ENCODE measurements at regions not wholly inside any gene's neighbourhood (a gene's known extent, or its start where the extent isn't known, plus 50 kb on each side); places are given as distances from the start of the nearest gene placed in this dataset.
A peak's percentile ranks its signal among the peaks of the same experiment; 100 is the strongest.

DNA sequence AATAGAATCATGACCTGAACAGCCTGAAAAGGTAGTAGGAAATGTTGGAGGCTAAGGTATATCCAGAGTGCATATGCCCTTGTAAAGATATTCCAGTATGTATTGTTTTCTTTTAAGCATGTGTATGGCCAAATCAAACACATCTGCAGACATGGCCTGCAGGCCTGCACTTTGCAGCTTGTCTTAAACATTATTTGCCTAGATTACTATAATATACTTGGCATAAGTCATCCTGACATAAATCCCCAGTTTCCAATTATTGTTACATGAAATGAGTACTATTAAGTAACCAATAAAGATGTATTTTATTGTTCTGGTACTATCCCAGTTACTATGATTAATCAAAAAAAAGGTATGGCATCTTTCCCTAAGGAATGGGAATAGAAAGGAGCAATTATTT, 169.1 kb upstream of the PTBP2 start:
- peak; percentile 81 for DNase-seq (ENCODE audit: low read depth)
- TF ChIP-seq, protein P1, sequence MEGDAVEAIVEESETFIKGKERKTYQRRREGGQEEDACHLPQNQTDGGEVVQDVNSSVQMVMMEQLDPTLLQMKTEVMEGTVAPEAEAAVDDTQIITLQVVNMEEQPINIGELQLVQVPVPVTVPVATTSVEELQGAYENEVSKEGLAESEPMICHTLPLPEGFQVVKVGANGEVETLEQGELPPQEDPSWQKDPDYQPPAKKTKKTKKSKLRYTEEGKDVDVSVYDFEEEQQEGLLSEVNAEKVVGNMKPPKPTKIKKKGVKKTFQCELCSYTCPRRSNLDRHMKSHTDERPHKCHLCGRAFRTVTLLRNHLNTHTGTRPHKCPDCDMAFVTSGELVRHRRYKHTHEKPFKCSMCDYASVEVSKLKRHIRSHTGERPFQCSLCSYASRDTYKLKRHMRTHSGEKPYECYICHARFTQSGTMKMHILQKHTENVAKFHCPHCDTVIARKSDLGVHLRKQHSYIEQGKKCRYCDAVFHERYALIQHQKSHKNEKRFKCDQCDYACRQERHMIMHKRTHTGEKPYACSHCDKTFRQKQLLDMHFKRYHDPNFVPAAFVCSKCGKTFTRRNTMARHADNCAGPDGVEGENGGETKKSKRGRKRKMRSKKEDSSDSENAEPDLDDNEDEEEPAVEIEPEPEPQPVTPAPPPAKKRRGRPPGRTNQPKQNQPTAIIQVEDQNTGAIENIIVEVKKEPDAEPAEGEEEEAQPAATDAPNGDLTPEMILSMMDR (IDR thresholded peaks at IDR 0.05; ENCODE audit: control insufficient read depth, extremely low read depth, insufficient read depth) = no peak
- no peak overlapping the region for H3K4me3 ChIP-seq (ENCODE audit: low read depth, low read length)

- DNase-seq (ENCODE audit: low read depth) = no peak
These were observed 167.8 kb upstream of the PTBP2 start for GRCh38 chr1:96553811-96554210.

DNA sequence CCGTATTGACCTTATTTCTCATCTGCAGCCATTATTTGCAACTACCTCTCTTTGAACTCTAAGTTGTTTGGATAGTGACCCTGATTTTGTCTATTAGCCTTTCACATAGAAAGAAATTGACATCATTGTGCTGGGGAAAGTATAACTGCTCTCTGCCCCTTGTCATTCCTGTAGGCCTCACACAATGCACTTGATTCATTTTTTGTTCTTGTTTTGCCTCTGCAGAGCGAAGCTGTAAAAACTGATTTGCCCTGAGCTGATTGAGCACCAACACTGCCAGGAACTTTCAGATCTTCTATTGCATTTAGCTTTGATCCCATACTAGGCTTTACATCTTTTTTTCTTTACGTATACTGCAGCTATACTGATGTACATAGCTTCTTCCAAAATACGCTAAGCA, 167.2 kb upstream of the PTBP2 start:
- no peak for DNase-seq (ENCODE audit: low read depth)
- H3K4me3 ChIP-seq (ENCODE audit: low read depth, low read length) = no peak overlapping the region
- TF ChIP-seq, protein P1 (IDR thresholded peaks at IDR 0.05; ENCODE audit: control insufficient read depth, extremely low read depth, insufficient read depth) = no peak

More at GRCh38 chr1:96553811-96554210, 167.8 kb upstream of the PTBP2 start:
- TF ChIP-seq, protein P1 (IDR thresholded peaks at IDR 0.05; ENCODE audit: control insufficient read depth, extremely low read depth, insufficient read depth) = no peak
- H3K4me3 ChIP-seq (ENCODE audit: low read depth, low read length) = no peak overlapping the region

GRCh38 chr1:96557336-96557735, 164.2 kb upstream of the PTBP2 start:
- TF ChIP-seq, protein P1 (IDR thresholded peaks at IDR 0.05; ENCODE audit: control insufficient read depth, extremely low read depth, insufficient read depth) = no peak
- H3K4me3 ChIP-seq (ENCODE audit: low read depth, low read length) = no peak overlapping the region
- DNase-seq (ENCODE audit: low read depth) = no peak

DNA sequence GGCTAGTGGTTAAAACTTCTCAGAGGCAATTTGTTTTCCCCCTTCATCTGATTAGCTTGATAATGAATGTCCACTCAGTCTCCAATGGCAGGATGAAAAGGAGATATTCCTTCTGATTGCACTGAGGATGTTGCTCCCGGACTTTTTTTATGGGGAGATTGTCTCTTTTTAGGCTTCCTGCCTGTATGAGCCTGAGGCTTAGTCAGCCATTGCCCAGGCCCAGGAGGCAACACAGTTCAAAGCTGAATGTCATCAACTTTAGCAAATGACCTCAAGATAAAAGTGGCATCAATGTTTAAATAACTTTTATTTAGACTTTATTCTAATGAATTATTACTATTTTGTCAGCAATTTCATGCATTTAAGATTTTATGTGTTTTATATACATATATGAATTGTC, 162.9 kb upstream of the PTBP2 start:
- no peak for DNase-seq (ENCODE audit: low read depth)
- TF ChIP-seq, protein P1 (IDR thresholded peaks at IDR 0.05; ENCODE audit: control insufficient read depth, extremely low read depth, insufficient read depth) = no peak
- H3K4me3 ChIP-seq (ENCODE audit: low read depth, low read length) = no peak overlapping the region

DNA sequence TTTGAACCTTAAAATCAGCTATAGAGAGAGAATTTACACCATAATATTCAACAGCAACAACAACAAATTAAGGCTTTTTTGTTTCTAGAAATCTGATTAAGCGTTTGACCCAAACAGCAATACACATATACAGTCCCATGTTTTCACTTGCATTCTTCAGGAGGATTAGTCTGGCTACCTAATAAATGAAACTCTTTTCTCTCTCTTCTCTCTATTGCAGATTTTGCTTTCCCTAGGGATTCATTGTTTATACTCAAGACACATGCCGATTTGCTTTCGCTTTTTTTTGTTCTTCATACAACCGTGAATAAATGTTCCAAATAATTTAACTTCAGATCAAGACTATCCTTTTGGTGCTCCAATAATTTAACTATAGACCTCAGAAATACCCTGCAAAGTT, 162.4 kb upstream of the PTBP2 start:
- TF ChIP-seq, protein P1 (IDR thresholded peaks at IDR 0.05; ENCODE audit: control insufficient read depth, extremely low read depth, insufficient read depth) = no peak
- DNase-seq (ENCODE audit: low read depth) = no peak
- H3K4me3 ChIP-seq (ENCODE audit: low read depth, low read length) = no peak overlapping the region
